Nucleus accumbens (tissue), 56 donors: ENCODE measurements at regions not wholly inside any gene's neighbourhood (a gene's known extent, or its start where the extent isn't known, plus 50 kb on each side); places are given as distances from the start of the nearest gene placed in this dataset.

ENCODE experiments used
- DNase-seq, 56 donors: peaks; one replicate each; lab custom pipeline; 2025; lab: John Stamatoyannopoulos, UW

- DNase-seq, result no peak
These were observed 143.7 kb downstream of the ABCC12 start for GRCh38 chr16:48011878-48012658.

GRCh38 chr16:48011466-48011865 lies 144.3 kb downstream of the ABCC12 start:
- no peak for DNase-seq

GRCh38 chr16:48008011-48008525 lies 147.7 kb downstream of the ABCC12 start:
- DNase-seq, result no peak

- DNase-seq, result no peak
These were observed 151.6 kb downstream of the ABCC12 start for GRCh38 chr16:48004141-48004695.

- no peak for DNase-seq
These were observed 152.4 kb downstream of the ABCC12 start for GRCh38 chr16:48003206-48003907.

- no peak for DNase-seq
These were observed 154.4 kb downstream of the ABCC12 start for GRCh38 chr16:48001324-48001895.

GRCh38 chr16:48000622-48001021 lies 155.2 kb downstream of the ABCC12 start:
- no peak for DNase-seq

- no peak for DNase-seq
These were observed 156.2 kb downstream of the ABCC12 start for GRCh38 chr16:47999595-47999994.

- DNase-seq, result no peak
These were observed 160.4 kb downstream of the ABCC12 start for GRCh38 chr16:47995354-47995753.

GRCh38 chr16:47991491-47991890 lies 164.3 kb downstream of the ABCC12 start:
- no peak for DNase-seq

- no peak for DNase-seq
These were observed 165.1 kb downstream of the ABCC12 start for GRCh38 chr16:47990676-47991075.

- no peak for DNase-seq
These were observed 168.7 kb downstream of the ABCC12 start for GRCh38 chr16:47987136-47987535.

- DNase-seq, result no peak
These were observed 169.8 kb downstream of the ABCC12 start for GRCh38 chr16:47986031-47986430.

GRCh38 chr16:47984669-47985068 lies 171.1 kb downstream of the ABCC12 start:
- no peak for DNase-seq

GRCh38 chr16:47983999-47984580 lies 171.7 kb downstream of the ABCC12 start:
- no peak for DNase-seq

GRCh38 chr16:47980212-47980611 lies 175.6 kb downstream of the ABCC12 start:
- DNase-seq, result no peak

GRCh38 chr16:47979616-47980182 lies 176.1 kb downstream of the ABCC12 start:
- DNase-seq, result no peak

GRCh38 chr16:47979164-47979520 lies 176.7 kb downstream of the ABCC12 start:
- no peak for DNase-seq

GRCh38 chr16:47978491-47979163 lies 177.2 kb downstream of the ABCC12 start:
- no peak for DNase-seq

- DNase-seq, result no peak
These were observed 178.0 kb downstream of the ABCC12 start for GRCh38 chr16:47977802-47978201.
